RWPE2 (cell line): ENCODE measurements at regions not wholly inside any gene's neighbourhood (a gene's known extent, or its start where the extent isn't known, plus 50 kb on each side); places are given as distances from the start of the nearest gene placed in this dataset.

Experiments
- ATAC-seq: fragments of 200-7000 bp; cut with Tn5 transposase; 3 replicates; pipeline ENCODE4 v1.9.1; 2021; ENCODE audit warnings: low read depth
- DNase-seq: peaks from one replicate; pipeline ENCODE4 v3.0.0-alpha.2; 2020; ENCODE audit warnings: low spot score
- H3K27ac ChIP-seq: fragments of 450-650 bp; 2 replicates; pipeline ENCODE4 v1.5.1; 2017; ENCODE audit warnings: mild to moderate bottlenecking; ENCODE audit not compliant: poor library complexity, severe bottlenecking
- H3K27me3 ChIP-seq: fragments of 250-450 bp; sonication (Bioruptor Pico); 2 replicates; pipeline ENCODE4 v1.5.1; 2021; ENCODE audit warnings: mild to moderate bottlenecking, moderate library complexity; ENCODE audit not compliant: insufficient read depth, poor library complexity, severe bottlenecking
- H3K36me3 ChIP-seq: fragments of 250-450 bp; sonication (Bioruptor Pico); 2 replicates; pipeline ENCODE4 v1.5.1; 2020; ENCODE audit warnings: low read depth, mild to moderate bottlenecking, moderate library complexity
- H3K4me1 ChIP-seq: fragments of 250-450 bp; sonication (Bioruptor Pico); 2 replicates; pipeline ENCODE4 v1.5.1; 2021; ENCODE audit warnings: mild to moderate bottlenecking, moderate library complexity; ENCODE audit not compliant: insufficient read depth, poor library complexity, severe bottlenecking
- H3K4me3 ChIP-seq: fragments of 250-450 bp; sonication (Bioruptor Pico); 2 replicates; pipeline ENCODE4 v1.5.1; 2021; ENCODE audit warnings: mild to moderate bottlenecking, moderate library complexity; ENCODE audit not compliant: severe bottlenecking
- H3K9me3 ChIP-seq: fragments of 250-450 bp; sonication (Bioruptor Pico); 2 replicates; pipeline ENCODE4 v1.5.1; 2021; ENCODE audit warnings: mild to moderate bottlenecking, moderate library complexity; ENCODE audit not compliant: severe bottlenecking
- TF ChIP-seq, protein P1 (sequence below): fragments of 450-650 bp; IDR thresholded peaks from one replicate; pipeline ENCODE4 v1.5.1; 2017; ENCODE audit warnings: mild to moderate bottlenecking, moderate library complexity; ENCODE audit not compliant: poor library complexity, severe bottlenecking

DNA sequence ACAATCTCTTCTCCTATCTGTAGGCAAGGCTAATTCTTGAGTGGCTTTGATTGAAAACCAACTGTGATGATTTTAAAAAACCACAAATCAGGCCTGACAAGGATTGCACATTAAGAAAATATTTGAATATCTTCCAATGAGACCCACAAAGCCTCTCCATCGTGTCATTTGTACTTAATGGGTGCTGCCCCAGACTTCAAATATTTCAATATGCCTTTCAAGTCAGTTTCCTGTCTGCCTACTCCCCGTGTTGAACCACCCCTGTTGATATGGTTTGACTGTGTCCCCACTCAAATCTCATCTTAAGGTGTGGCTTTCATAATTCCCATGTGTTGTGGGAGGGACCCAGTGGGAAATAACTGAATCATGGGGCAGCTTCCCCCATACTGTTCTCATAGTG is 159.7 kb upstream of the EGLN3 start:
- TF ChIP-seq, protein P1, sequence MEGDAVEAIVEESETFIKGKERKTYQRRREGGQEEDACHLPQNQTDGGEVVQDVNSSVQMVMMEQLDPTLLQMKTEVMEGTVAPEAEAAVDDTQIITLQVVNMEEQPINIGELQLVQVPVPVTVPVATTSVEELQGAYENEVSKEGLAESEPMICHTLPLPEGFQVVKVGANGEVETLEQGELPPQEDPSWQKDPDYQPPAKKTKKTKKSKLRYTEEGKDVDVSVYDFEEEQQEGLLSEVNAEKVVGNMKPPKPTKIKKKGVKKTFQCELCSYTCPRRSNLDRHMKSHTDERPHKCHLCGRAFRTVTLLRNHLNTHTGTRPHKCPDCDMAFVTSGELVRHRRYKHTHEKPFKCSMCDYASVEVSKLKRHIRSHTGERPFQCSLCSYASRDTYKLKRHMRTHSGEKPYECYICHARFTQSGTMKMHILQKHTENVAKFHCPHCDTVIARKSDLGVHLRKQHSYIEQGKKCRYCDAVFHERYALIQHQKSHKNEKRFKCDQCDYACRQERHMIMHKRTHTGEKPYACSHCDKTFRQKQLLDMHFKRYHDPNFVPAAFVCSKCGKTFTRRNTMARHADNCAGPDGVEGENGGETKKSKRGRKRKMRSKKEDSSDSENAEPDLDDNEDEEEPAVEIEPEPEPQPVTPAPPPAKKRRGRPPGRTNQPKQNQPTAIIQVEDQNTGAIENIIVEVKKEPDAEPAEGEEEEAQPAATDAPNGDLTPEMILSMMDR, result no peak
- no peaks in the 10 kb centered on the region for H3K27me3 ChIP-seq
- peaks cover 21% of the 10 kb centered on the region for H3K4me1 ChIP-seq
- H3K36me3 ChIP-seq, result no peaks in the 10 kb centered on the region
- ATAC-seq (no peak), DNase-seq (no peak)
- H3K9me3 ChIP-seq, result no peaks in the 10 kb centered on the region
- no peak overlapping the region for H3K27ac ChIP-seq
- no peak overlapping the region for H3K4me3 ChIP-seq

DNA sequence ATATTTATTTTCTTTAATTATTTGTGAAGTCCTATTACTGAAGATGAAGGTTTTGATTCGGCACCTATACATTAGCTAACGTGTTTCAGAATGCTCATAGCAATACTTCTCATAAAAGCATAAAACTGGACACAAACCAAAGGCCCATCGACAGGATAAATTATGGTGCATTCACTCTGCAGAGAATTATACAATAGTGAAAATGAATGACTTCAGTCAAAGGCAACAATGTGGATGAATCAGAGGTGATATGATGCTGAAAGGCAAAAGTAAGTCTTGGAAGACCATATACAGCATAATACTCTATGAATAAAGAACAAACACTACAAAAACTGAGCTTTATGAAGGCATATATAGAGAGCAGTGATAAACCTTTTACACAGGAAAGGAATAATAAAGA is 156.6 kb upstream of the EGLN3 start:
- no peak for ATAC-seq
- peaks cover 4% of the 10 kb centered on the region for H3K4me1 ChIP-seq

DNA sequence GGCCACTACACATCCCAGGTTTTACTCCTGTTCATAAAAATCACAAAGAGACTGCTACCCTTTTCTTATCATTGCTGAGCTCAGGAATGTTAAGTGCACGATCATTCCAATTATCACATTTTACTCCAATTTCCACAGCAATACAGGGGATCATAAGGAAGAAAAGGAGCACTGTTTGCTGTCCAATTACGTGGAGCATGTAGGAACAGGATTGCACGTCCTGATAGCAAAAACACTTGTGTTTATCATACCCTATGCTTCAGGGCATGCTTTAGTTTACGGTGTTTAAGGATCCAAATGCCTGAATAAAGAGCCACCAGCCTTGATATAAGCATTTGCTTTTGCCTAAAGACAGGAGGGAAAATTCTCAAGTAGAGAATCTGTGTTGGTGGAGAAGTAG is 155.4 kb upstream of the EGLN3 start:
- Histone ChIP-seq H3K4me1 (no peaks in the 10 kb centered on the region), H3K36me3 (no peaks in the 10 kb centered on the region), H3K27me3 (no peaks in the 10 kb centered on the region), H3K27ac (no peak overlapping the region), H3K4me3 (no peak overlapping the region), H3K9me3 (no peaks in the 10 kb centered on the region)
- TF ChIP-seq, protein P1, result no peak
- no peak for DNase-seq
- ATAC-seq, result no peak

More for the DNA sequence above, 156.6 kb upstream of the EGLN3 start:
- no peak overlapping the region for H3K4me3 ChIP-seq
- DNase-seq, result no peak
- H3K27me3 ChIP-seq, result no peaks in the 10 kb centered on the region
- no peak overlapping the region for H3K27ac ChIP-seq
- no peaks in the 10 kb centered on the region for H3K9me3 ChIP-seq
- TF ChIP-seq, protein P1, result no peak
- H3K36me3 ChIP-seq, result no peaks in the 10 kb centered on the region

DNA sequence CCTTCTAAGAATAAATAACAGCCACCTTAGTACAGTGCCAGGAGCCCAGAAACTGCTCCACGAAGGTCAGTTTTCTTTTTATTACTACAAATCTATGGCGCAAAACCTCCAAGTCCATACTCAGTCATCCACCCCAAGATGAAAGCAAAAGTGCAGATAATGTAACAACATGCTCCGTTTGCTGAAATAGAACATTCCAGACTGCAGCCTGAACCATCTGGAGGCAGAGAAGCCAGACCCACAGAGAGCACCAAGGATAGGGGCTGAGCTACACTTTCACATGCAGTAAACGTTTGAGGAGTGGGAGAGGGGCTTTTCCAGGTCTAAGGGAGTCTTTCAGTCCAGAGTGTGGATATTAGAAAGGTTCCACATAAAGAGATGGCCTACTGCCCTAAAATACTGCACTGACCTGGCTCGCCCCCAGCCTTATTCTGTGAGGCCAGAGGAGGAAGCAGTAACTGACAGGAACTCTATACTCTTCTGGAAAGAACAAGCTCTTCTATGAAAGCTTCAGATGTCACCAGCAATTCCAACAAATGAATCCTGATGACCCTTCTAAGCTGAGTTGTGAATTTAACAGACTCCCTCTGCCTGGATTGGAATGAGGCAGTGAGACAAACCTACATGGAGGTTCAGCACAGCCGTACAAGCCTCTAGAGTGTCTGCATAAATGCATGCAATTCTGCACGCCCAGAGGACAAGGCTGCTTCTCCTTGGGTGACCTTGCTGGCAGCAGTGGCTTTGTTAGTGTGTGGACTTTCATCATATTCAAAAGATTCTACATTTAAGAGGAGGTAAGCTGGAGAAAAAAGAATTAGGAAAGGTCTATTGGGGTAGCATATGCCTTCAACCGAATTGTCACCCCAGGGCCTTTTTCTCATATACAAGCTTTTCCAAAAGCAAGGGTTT is 153.9 kb upstream of the EGLN3 start:
- no peaks in the 10 kb centered on the region for H3K27me3 ChIP-seq
- ATAC-seq (no peak), DNase-seq (no peak)
- H3K4me1 ChIP-seq, result no peaks in the 10 kb centered on the region
- H3K36me3 ChIP-seq, result no peaks in the 10 kb centered on the region
- TF ChIP-seq, protein P1, result no peak
- no peak overlapping the region for H3K4me3 ChIP-seq
- H3K9me3 ChIP-seq, result no peaks in the 10 kb centered on the region
- no peak overlapping the region for H3K27ac ChIP-seq

DNA sequence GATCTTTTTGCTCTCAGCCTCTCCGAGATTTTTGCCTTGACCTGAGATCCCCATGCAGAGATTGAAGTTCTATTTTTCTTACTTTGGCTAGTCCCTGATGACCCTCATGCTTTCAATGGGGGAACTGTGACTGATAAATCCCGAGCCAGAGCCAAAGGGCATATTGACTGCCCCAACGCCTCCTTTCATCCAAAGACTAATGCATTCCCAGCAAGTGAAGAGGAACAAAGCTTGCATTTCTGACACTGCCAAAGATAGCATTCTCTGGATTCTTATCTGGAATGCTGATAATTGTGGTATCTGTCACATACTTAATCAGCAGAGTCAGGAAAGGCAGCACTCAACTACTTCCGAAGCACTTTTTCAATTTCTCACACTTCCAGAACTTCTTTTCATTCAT is 152.3 kb upstream of the EGLN3 start:
- no peak for DNase-seq
- Histone ChIP-seq H3K4me1 (peaks cover 4% of the 10 kb centered on the region), H3K9me3 (no peaks in the 10 kb centered on the region), H3K27ac (no peak overlapping the region), H3K4me3 (no peak overlapping the region), H3K36me3 (no peaks in the 10 kb centered on the region), H3K27me3 (no peaks in the 10 kb centered on the region)
- no peak for ATAC-seq
- TF ChIP-seq, protein P1, result no peak
